Activated gamma-delta T cell (primary cell): ENCODE measurements at regions not wholly inside any gene's neighbourhood (a gene's known extent, or its start where the extent isn't known, plus 50 kb on each side); places are given as distances from the start of the nearest gene placed in this dataset.

ENCODE experiments used
- DNase-seq: peaks from one replicate; lab custom pipeline; 2025; lab: John Stamatoyannopoulos, UW

DNA sequence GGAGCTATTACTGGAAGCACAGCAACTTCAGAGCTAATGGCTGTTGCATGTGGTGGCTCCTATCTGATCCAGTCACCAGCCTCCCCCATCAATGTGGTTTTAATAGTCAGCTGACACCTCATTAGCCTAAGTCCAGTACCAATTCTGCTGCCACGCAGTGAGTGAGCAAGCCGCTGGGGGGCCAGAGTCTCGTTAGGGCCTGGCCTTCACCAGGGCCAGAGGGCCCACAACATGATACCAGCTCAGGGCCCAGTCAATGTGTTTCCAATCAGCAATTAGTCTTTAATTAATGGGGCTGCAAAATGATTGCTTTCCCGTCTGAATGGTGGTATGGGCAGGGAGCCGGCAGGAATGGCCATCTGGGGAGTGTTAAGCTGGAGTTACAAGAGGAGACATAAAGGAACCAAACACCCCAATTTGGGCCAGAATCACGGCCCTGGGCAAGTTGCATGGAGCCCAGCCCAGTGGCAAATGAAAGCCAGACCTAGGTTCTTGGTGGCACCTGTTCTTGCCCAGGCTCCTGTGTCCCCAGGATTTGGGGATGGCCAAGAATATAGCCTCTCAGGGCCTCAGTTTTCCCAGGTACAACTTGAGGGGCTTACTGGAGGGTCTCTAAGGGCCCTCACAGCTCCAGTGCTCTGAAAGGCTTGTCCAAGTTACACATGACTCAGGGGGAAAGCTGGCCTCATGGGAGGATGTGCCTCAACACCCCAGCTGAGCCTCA lies 119.2 kb downstream of the EFNB1 start:
- no peak for DNase-seq

GRCh38 chrX:68945603-68946228 lies 116.9 kb downstream of the EFNB1 start:
- no peak for DNase-seq

DNA sequence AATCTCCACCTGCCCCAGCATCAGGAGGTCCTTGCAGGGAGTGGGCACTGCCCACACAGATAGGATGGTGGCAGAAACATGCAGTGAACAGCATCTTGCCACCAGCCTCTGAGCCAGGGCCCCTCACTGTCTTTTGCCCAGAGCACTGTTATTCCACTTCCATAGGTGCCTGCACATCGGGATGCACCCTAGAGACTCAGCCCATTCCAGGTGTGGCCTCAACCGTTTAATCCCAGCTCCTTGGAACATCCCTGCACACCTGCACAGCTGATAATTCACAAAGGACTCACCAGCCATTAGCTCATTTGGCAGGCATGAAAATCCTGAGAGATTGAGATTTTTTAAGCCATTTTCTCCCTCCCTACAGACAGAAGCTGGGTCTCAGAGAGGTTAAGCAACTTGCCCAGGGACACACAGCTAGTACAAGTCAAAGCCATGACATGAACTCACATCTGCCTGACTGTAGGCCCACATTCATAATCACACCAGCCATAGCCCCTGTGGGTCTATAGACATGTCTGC lies 116.3 kb downstream of the EFNB1 start:
- DNase-seq: no peak

DNA sequence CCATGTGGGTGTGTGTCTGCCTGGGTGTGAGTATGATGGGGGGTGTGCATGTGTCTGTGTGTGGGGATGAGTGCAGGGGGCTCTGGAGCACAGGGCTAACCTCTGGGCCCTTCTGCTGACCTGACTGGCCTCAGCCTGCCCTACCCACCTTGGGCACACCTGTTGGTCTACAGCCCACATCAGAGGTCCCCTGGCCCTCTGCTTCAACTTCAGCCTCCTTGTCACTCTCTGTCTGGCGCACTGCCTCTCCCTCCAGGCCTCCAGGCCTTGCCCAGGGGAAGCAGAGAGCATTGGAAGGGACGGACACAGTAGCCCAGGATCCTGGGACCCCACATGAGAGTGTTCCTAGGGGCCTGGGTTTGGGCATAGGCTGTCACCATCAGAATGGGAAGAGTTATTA lies 115.4 kb downstream of the EFNB1 start:
- DNase-seq: no peak

DNA sequence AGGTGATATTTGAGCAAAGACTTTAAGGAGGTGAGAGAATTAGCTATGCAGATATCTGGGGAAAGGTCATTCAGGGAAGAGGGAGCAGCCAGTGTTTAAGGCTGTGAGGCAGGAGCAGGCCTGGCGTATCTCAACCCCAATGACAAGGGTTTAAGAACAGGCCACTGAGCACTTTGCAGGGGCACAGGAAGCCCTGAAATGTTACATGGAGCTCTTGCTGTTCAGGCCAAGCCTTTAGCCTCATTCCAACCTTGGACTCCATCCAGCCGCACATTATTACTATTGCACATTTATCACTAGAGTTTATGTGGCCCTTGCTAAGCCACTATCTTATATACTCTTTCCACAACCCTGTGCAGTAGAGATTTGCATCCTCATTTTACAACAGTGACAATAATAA lies 114.0 kb downstream of the EFNB1 start:
- DNase-seq: no peak

- DNase-seq: no peak
These were observed 113.3 kb downstream of the EFNB1 start for GRCh38 chrX:68942104-68942503.

DNA sequence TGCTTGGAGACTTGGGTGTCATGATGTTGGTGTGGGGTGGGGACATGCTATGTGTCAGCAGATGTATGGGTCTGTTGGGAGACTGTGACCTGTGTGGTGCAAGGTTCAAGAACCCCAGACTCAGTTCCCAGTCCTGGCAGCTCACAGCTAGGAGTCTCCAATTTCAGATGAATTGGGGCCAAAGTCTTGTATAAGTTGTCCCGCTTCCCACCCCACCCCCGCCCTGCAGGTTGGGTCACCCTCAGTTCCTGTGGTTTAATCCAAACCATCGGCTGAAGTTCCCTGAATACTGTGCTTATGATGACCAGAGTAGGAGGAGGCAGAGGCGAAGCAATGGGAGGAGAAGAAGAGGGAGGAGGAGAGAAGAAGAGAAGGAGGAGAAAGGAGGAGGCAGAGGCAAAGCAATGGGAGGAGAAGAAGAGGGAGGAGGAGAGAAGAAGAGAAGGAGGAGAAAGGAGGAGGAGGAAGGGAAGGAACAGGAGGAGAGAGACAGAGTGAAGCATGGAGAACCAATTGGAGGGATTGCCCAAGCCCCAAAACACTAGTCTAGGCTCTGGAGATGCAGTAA lies 112.6 kb downstream of the EFNB1 start:
- DNase-seq: no peak

- DNase-seq: no peak
These were observed 111.8 kb downstream of the EFNB1 start for GRCh38 chrX:68940601-68941000.

DNA sequence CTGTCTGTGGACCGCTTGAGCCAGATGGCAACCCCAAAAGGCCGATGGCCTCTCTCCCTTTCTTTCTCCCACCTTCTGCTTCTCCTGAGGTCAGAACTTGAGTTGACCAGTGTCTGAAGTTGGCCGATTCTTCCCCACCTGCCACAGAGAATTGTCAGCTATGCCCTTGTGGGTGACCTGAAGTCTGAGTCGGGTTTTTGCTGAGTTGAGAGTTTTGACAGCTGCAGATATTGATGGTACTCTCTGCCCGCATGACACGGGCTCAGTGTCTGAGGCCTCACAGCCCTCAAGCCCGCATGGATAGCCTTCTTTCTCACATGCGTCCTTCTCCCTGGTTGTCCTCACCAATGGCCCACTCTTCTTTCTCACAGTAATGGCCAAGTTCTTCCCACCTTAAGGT lies 111.0 kb downstream of the EFNB1 start:
- no peak for DNase-seq

GRCh38 chrX:68938244-68939004 lies 109.6 kb downstream of the EFNB1 start:
- no peak for DNase-seq

DNA sequence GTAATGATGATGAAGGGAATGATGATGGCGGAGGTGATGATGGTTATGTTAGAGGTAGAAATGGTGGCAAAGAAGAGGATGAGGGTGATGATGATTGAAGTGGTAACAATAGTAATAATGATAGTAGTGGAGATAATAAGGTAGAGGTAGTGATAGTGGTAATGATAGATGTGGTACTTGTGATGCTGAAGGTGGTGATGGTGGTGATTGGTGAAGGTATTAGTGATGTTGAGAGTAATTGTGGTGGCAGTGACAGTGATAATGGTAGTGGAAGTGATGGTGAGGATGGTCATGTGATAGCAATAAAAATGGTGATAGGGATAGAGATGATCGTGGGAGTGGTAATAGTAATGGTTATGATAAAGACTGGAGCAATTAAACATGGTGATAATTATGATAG lies 108.8 kb downstream of the EFNB1 start:
- DNase-seq: no peak

DNA sequence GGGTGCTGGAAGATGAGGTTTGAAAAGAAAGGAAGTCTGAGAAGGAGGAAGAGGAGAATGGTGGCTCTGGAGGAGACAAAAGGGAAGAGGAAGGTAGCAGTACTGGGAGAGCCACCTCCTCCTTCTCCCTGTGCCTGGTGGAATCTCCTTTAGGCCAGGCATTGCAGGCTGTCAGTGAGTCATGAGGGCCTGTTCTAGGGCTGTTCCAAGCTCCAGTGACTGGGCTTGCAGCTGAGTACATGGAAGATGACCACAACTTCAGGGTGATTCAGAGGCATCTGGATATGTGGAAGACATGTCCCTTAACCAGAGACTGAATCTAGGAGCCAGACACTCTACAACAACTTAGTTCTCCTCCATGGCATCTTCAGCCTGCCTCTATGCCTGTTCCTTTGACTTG lies 107.8 kb downstream of the EFNB1 start:
- DNase-seq: no peak

DNA sequence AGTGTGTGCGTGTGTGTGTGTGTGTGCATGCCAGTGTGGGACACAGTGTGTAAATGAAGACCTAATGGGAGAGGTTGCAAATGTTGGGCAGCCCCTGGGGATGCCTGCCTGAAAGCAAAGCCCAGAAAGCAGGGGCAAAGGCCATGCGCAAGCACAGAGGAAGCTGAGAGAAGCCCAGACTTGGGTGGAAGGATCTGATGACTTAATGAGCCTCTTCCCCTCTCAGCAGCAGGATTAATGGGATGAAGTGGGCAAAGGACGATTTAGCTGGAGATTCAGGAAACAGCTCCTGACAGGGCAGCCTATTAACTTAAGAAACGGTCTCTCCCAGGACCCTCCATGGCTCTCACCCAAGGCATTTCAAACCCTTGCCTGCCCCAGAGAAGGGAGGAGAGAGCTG lies 107.3 kb downstream of the EFNB1 start:
- no peak for DNase-seq

GRCh38 chrX:68935362-68935761 lies 106.5 kb downstream of the EFNB1 start:
- no peak for DNase-seq

DNA sequence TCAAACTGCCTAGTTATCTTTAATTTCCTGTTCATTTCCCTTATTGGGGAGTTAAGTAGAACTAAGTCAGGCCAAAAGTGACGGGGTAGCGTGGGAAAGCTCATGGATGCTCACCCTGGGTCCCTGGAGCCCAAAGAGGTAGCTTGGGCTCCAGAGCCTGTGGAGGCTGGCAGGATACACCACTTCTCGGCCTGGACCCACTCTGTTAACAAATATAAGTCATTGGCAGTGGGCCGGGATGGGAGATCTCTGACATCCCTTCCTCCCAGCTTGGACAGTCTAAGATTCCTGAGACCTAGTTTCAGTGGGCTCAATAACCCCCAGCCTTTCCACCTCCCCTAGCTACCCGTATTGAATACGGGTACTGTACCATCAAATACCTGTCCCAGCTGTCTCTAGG lies 106.1 kb downstream of the EFNB1 start:
- no peak for DNase-seq

GRCh38 chrX:68934421-68934820 lies 105.6 kb downstream of the EFNB1 start:
- DNase-seq: no peak

DNA sequence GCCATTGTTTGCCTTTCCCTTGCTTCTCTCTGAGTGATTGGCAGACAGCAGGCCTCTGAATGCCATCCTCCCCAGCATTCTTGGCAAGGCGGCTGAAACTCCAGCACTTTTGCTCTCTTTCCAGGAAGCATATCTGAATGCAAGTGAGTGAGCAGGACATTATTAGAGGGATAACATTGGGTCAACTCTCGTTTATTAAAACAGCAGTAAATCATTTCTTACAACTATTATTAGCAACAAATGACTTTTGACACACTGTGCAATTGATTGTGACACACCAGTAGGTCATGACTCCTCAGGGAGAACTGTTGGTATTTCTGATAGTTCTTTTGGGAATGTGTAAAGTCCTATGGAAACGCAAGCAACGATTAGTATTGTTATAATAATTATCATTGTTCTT lies 103.8 kb downstream of the EFNB1 start:
- DNase-seq: no peak

DNA sequence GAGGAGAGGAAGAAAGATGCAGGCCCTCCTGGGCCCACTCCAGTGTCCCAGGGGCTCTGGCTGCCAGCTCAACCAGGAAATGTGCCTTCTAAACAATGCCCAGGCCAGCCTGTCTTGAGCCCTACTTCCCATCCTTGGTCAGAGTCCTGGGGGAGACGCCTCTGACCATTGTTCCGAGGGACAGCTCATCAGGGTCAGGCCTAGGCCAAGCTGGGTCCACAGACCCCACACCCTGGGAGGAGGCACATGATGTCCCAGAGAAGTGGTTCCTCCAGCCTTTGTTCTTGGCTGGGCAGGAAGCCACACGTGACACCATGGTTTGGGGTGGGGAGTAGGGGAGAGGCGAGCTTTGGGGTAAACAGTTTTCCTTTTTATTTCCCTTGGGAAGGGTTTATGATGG lies 102.5 kb downstream of the EFNB1 start:
- DNase-seq: no peak

GRCh38 chrX:68930542-68931317 lies 101.9 kb downstream of the EFNB1 start:
- DNase-seq: no peak

- DNase-seq: no peak
These were observed 100.7 kb downstream of the EFNB1 start for GRCh38 chrX:68929332-68930150.

DNA sequence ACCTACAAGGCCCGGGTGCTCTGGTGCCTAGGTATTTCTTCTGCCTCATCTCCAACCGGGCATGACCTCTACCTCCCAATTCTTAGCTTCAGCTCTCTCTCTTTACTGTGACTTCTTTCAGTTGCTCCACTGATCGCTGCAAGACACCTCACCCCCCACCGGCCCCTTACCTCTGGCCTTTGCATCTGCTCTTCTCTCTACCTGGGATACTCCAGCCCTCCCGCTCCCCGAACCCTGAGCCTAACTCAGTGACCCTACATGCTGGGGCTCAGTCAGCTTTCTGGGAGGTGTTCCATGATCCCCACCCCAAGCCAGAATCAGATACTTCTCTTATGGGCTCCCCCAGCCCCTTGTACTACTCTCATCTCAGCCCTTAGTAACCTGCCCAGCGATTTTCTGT lies 99.6 kb downstream of the EFNB1 start:
- DNase-seq: no peak
